WTC11 (cell line): ENCODE measurements at regions not wholly inside any gene's neighbourhood (a gene's known extent, or its start where the extent isn't known, plus 50 kb on each side); places are given as distances from the start of the nearest gene placed in this dataset.
"Not testable (repeated sequence)": the region's sequence is repeated elsewhere in the genome, so short reads cannot be mapped to it uniquely, and the experiment has no call there.

ENCODE experiments used
- ATAC-seq: fragments of 200-7000 bp; cut with Tn5 transposase; 2 replicates; pipeline ENCODE4 v1.10.0; 2021; ENCODE audit warnings: mild to moderate bottlenecking, moderate library complexity
- CTCF ChIA-PET: fragments of 300-600 bp; sonication (Branson Sonifier 250); formaldehyde crosslinking; loops from one replicate; lab custom pipeline; 2021; ENCODE audit warnings: antibody characterized with exemption; lab: Charles Lee
- POLR2A ChIA-PET: fragments of 350-600 bp; sonication (Branson Sonifier 250); formaldehyde crosslinking; loops from one replicate; lab custom pipeline; 2021; ENCODE audit warnings: antibody characterized with exemption; lab: Charles Lee
- DNase-seq: peaks from one replicate; pipeline ENCODE4 v3.0.0; 2021; ENCODE audit warnings: low spot score
- H3K27ac Mint-ChIP-seq: 2 replicates; pipeline ENCODE4 v1.8.0; 2021; ENCODE audit warnings: mixed read lengths
- H3K27me3 Mint-ChIP-seq: 2 replicates; pipeline ENCODE4 v1.8.0; 2021; ENCODE audit warnings: low read depth, mild to moderate bottlenecking, moderate library complexity, mixed read lengths
- H3K36me3 Mint-ChIP-seq: 2 replicates; pipeline ENCODE4 v1.8.0; 2021; ENCODE audit warnings: mixed read lengths
- H3K4me1 Mint-ChIP-seq: 2 replicates; pipeline ENCODE4 v1.8.0; 2022; ENCODE audit warnings: mixed read lengths
- H3K4me3 Mint-ChIP-seq: 2 replicates; pipeline ENCODE4 v1.8.0; 2021; ENCODE audit warnings: mild to moderate bottlenecking, moderate library complexity, mixed read lengths
- H3K9me3 Mint-ChIP-seq: 2 replicates; pipeline ENCODE4 v1.8.0; 2021; ENCODE audit warnings: mixed read lengths
- CBFB ChIP-seq: sonication (generic); formaldehyde crosslinking; IDR thresholded peaks from 2 replicates; pipeline ENCODE4 v1.8.1; 2022; ENCODE audit warnings: mild to moderate bottlenecking, low read depth, missing genetic modification reagents
- E2F1 ChIP-seq: sonication (generic); formaldehyde crosslinking; IDR thresholded peaks from 2 replicates; pipeline ENCODE4 v1.8.0; 2022; ENCODE audit warnings: mild to moderate bottlenecking, missing genetic modification reagents
- E2F5 ChIP-seq: sonication (generic); formaldehyde crosslinking; IDR thresholded peaks from 2 replicates; pipeline ENCODE4 v1.8.1; 2022; ENCODE audit warnings: mild to moderate bottlenecking, moderate library complexity, missing genetic modification reagents
- ETV6 ChIP-seq: sonication (generic); formaldehyde crosslinking; IDR thresholded peaks from 2 replicates; pipeline ENCODE4 v1.8.1; 2022; ENCODE audit warnings: mild to moderate bottlenecking, missing genetic modification reagents
- MLX ChIP-seq: sonication (generic); formaldehyde crosslinking; IDR thresholded peaks from 2 replicates; pipeline ENCODE4 v1.8.1; 2023; ENCODE audit warnings: mild to moderate bottlenecking, missing genetic modification reagents, moderate library complexity
- NFE2L1 ChIP-seq: sonication (generic); formaldehyde crosslinking; IDR thresholded peaks from 2 replicates; pipeline ENCODE4 v1.8.1; 2023; ENCODE audit warnings: missing genetic modification reagents
- NR3C1 ChIP-seq: sonication (generic); formaldehyde crosslinking; conservative IDR thresholded peaks from 2 replicates; pipeline ENCODE4 v1.8.1; 2023; ENCODE audit warnings: low read depth, mild to moderate bottlenecking, missing genetic modification reagents
- OVOL2 ChIP-seq: fragments of 250-450 bp; sonication (Bioruptor Pico); IDR thresholded peaks from 2 replicates; pipeline ENCODE4 v1.9.0; 2021; ENCODE audit warnings: mild to moderate bottlenecking, borderline replicate concordance
- PRRX2 ChIP-seq: fragments of 250-450 bp; sonication (Bioruptor Pico); IDR thresholded peaks from 2 replicates; pipeline ENCODE4 v1.8.0; 2021; ENCODE audit warnings: mild to moderate bottlenecking
- RORB ChIP-seq: fragments of 250-450 bp; sonication (Bioruptor Pico); IDR thresholded peaks from 2 replicates; pipeline ENCODE4 v1.9.0; 2021; ENCODE audit warnings: mild to moderate bottlenecking
- SMAD3 ChIP-seq: sonication (generic); formaldehyde crosslinking; IDR thresholded peaks from 2 replicates; pipeline ENCODE4 v1.8.0; 2022; ENCODE audit warnings: missing genetic modification reagents, mild to moderate bottlenecking, borderline replicate concordance
- SMAD4 ChIP-seq: sonication (generic); formaldehyde crosslinking; IDR thresholded peaks from 2 replicates; pipeline ENCODE4 v1.8.0; 2022; ENCODE audit warnings: mild to moderate bottlenecking, missing genetic modification reagents
- TEAD4 ChIP-seq: sonication (generic); formaldehyde crosslinking; IDR thresholded peaks from 2 replicates; pipeline ENCODE4 v1.8.0; 2022; ENCODE audit warnings: mild to moderate bottlenecking, missing genetic modification reagents
- USF2 ChIP-seq: sonication (generic); formaldehyde crosslinking; IDR thresholded peaks from 2 replicates; pipeline ENCODE4 v1.8.1; 2023; ENCODE audit warnings: mild to moderate bottlenecking, missing genetic modification reagents, moderate library complexity
- ZNF219 ChIP-seq: sonication (generic); formaldehyde crosslinking; IDR thresholded peaks from 2 replicates; pipeline ENCODE4 v1.8.0; 2023; ENCODE audit warnings: missing genetic modification reagents, mild to moderate bottlenecking, borderline replicate concordance
- TF ChIP-seq, protein P1 (sequence below): fragments of 250-450 bp; sonication (Bioruptor Pico); IDR thresholded peaks from 2 replicates; pipeline ENCODE4 v1.9.0; 2021; ENCODE audit warnings: mild to moderate bottlenecking
- TF ChIP-seq, protein P2 (sequence below): sonication (generic); formaldehyde crosslinking; IDR thresholded peaks from 2 replicates; pipeline ENCODE4 v1.8.1; 2023; ENCODE audit warnings: mild to moderate bottlenecking, missing genetic modification reagents
- TF ChIP-seq, protein P3 (sequence below): sonication (generic); formaldehyde crosslinking; IDR thresholded peaks from 2 replicates; pipeline ENCODE4 v1.8.1; 2022; ENCODE audit warnings: mild to moderate bottlenecking, missing genetic modification reagents, moderate library complexity, borderline replicate concordance

- ChIA-PET CTCF (interaction anchor here (1.0 kb wide), 1 partner anchor 8 kb away, joined by 3 read pairs; no protein-coding TSS in a partner anchor), POLR2A (no interaction called here)
- DNase-seq = no peak
- Mint-ChIP-seq H3K4me1 (peaks cover 8% of the 10 kb centered on the region; the same call in 1 of the 2 replicates), H3K36me3 (no peaks in the 10 kb centered on the region), H3K9me3 (no peaks in the 10 kb centered on the region), H3K27ac (no peak overlapping the region), H3K4me3 (no peak overlapping the region), H3K27me3 (no peaks in the 10 kb centered on the region; the same call in 1 of the 2 replicates)
- ATAC-seq = no peak
- TF ChIP-seq SMAD3 (CRISPR knock-in tag) (no peak), ETV6 (CRISPR knock-in tag) (no peak), RORB (CRISPR knock-in tag) (no peak), PRRX2 (CRISPR knock-in tag) (no peak)
These were observed 57.1 kb upstream of the CACUL1 start for GRCh38 chr10:118811675-118812392.

GRCh38 chr10:118812393-118812740, 57.6 kb upstream of the CACUL1 start:
- peaks cover 8% of the 10 kb centered on the region; the same call in 1 of the 2 replicates for H3K4me1 Mint-ChIP-seq
- H3K9me3 Mint-ChIP-seq = no peaks in the 10 kb centered on the region
- CTCF ChIA-PET = interaction anchor here (0.7 to 1.0 kb wide), 2 partner anchors 9 to 218 kb away, joined by 3 read pairs; no protein-coding TSS in a partner anchor
- POLR2A ChIA-PET = no interaction called here
- H3K36me3 Mint-ChIP-seq = no peaks in the 10 kb centered on the region
- DNase-seq = no peak
- TF ChIP-seq NR3C1 (CRISPR knock-in tag) (no peak), CBFB (CRISPR knock-in tag) (no peak), MLX (CRISPR knock-in tag) (no peak), ETV6 (CRISPR knock-in tag) (no peak), TEAD4 (CRISPR knock-in tag) (no peak)
- TF ChIP-seq, protein P1, sequence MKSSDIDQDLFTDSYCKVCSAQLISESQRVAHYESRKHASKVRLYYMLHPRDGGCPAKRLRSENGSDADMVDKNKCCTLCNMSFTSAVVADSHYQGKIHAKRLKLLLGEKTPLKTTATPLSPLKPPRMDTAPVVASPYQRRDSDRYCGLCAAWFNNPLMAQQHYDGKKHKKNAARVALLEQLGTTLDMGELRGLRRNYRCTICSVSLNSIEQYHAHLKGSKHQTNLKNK (CRISPR knock-in tag) = no peak
- TF ChIP-seq, protein P2, sequence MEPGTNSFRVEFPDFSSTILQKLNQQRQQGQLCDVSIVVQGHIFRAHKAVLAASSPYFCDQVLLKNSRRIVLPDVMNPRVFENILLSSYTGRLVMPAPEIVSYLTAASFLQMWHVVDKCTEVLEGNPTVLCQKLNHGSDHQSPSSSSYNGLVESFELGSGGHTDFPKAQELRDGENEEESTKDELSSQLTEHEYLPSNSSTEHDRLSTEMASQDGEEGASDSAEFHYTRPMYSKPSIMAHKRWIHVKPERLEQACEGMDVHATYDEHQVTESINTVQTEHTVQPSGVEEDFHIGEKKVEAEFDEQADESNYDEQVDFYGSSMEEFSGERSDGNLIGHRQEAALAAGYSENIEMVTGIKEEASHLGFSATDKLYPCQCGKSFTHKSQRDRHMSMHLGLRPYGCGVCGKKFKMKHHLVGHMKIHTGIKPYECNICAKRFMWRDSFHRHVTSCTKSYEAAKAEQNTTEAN (CRISPR knock-in tag) = no peak
- H3K27me3 Mint-ChIP-seq = no peaks in the 10 kb centered on the region; the same call in 1 of the 2 replicates
- no peak overlapping the region for H3K4me3 Mint-ChIP-seq
- ATAC-seq = peak; percentile 76
- no peak overlapping the region for H3K27ac Mint-ChIP-seq

DNA sequence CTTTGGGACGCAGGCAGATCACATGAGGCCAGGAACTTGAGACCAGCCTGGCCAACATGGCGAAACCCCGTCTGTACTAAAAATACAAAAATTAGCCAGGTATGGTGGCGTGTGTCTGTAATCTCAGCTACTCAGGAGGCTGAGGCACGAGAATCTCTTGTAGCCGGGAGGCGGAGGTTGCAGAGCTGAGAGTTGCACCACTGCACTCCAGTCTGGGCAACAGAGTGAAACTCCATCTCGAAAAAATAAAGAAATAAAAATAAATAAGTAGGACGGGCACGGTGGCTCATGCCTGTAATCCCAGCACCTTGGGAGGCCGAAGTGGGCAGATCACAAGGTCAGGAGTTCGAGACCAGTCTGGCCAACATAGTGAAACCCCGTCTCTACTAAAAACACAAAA, 58.2 kb upstream of the CACUL1 start:
- H3K9me3 Mint-ChIP-seq, DNase-seq, H3K4me3 Mint-ChIP-seq, H3K27ac Mint-ChIP-seq, H3K36me3 Mint-ChIP-seq, H3K4me1 Mint-ChIP-seq, ATAC-seq, POLR2A ChIA-PET, H3K27me3 Mint-ChIP-seq: not testable (repeated sequence)
- CTCF ChIA-PET = interaction anchor here (0.7 to 1.0 kb wide), 2 partner anchors 9 to 219 kb away, joined by 3 read pairs; no protein-coding TSS in a partner anchor

- Mint-ChIP-seq H3K4me1 (peaks cover 8% of the 10 kb centered on the region; the same call in 1 of the 2 replicates), H3K9me3 (no peaks in the 10 kb centered on the region), H3K4me3 (no peak overlapping the region), H3K27ac (no peak overlapping the region), H3K27me3 (no peaks in the 10 kb centered on the region; the same call in 1 of the 2 replicates), H3K36me3 (no peaks in the 10 kb centered on the region)
- CTCF ChIA-PET = interaction anchor here (0.6 to 2.4 kb wide), 5 partner anchors 11 to 248 kb away, joined by 3 to 5 read pairs (median 3); no protein-coding TSS in a partner anchor
- no peak for DNase-seq
- POLR2A ChIA-PET = no interaction called here
- no peak for ATAC-seq
- TF ChIP-seq ZNF219 (CRISPR knock-in tag) (no peak), OVOL2 (CRISPR knock-in tag) (no peak), NFE2L1 (no peak), E2F1 (CRISPR knock-in tag) (no peak), E2F5 (CRISPR knock-in tag) (no peak), PRRX2 (CRISPR knock-in tag) (no peak), USF2 (no peak), SMAD4 (CRISPR knock-in tag) (no peak)
- TF ChIP-seq, protein P1 (CRISPR knock-in tag) = no peak
- TF ChIP-seq, protein P3, sequence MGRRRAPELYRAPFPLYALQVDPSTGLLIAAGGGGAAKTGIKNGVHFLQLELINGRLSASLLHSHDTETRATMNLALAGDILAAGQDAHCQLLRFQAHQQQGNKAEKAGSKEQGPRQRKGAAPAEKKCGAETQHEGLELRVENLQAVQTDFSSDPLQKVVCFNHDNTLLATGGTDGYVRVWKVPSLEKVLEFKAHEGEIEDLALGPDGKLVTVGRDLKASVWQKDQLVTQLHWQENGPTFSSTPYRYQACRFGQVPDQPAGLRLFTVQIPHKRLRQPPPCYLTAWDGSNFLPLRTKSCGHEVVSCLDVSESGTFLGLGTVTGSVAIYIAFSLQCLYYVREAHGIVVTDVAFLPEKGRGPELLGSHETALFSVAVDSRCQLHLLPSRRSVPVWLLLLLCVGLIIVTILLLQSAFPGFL = no peak
These were observed 61.9 kb upstream of the CACUL1 start for GRCh38 chr10:118816471-118817168.
